ENCODE measurements at regions not wholly inside any gene's neighbourhood (a gene's known extent, or its start where the extent isn't known, plus 50 kb on each side); places are given as distances from the start of the nearest gene placed in this dataset.

DNA sequence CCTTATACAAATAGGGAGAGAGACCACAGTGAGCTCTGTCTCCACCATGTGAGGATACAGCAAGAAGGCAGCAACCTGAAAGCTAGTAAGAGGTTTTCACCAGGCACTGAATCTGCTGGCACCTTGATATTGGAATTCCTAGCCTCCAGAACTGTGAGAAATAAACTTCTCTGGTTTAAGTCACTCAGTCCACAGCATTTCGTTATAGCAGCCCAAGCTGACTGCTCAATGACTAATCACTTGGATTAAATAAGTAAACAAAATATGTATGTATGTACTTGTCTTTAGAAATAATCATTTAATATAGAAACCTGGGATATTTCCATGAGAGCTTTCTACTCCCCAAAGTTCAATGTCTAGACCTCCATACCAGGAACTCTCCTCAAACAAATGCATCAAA, 162.0 kb downstream of the IMPG2 start:
- Histone ChIP-seq H3K9me2 (replicated peaks; ENCODE audit: low read length) (0 out of 2 replicates have a peak, but pooled peaks cover 2% of the 10 kb centered on the region), H2AFZ (ENCODE audit: low read length) (no peak overlapping the region), H3K79me2 (ENCODE audit: low read length) (no peaks in the 10 kb centered on the region), H3K36me3 (ENCODE audit: low read depth, low read length) (no peaks in the 10 kb centered on the region), H3K9ac (ENCODE audit: low read length) (no peak overlapping the region), H3F3A (ENCODE audit: low read length, unreplicated experiment) (no peaks in the 10 kb centered on the region), H3K27ac (ENCODE audit: low read length) (no peak overlapping the region), H3K4me3 (ENCODE audit: low read length) (no peak overlapping the region), H3K27me3 (ENCODE audit: low read length) (no peaks in the 10 kb centered on the region), H4K20me1 (ENCODE audit: low read length) (no peaks in the 10 kb centered on the region), H3K9me3 (ENCODE audit: low read length) (no peaks in the 10 kb centered on the region), H3K4me2 (ENCODE audit: low read length) (no peak overlapping the region), H3K4me1 (ENCODE audit: insufficient read depth, low read length) (peaks cover 8% of the 10 kb centered on the region; the same call in 1 of the 2 replicates)
- intact Hi-C loops (cut with micrococcal nuclease), result no loop called here
- peak; percentile 65 for ATAC-seq
- DNase-seq, result peak; percentile 53
- BruUV-seq (replicated peaks), result no TSS peak
- TF ChIP-seq EZH2 (IDR thresholded peaks at IDR 0.05; ENCODE audit: low read length, unreplicated experiment), result no peak
- TF ChIP-seq, protein P1, sequence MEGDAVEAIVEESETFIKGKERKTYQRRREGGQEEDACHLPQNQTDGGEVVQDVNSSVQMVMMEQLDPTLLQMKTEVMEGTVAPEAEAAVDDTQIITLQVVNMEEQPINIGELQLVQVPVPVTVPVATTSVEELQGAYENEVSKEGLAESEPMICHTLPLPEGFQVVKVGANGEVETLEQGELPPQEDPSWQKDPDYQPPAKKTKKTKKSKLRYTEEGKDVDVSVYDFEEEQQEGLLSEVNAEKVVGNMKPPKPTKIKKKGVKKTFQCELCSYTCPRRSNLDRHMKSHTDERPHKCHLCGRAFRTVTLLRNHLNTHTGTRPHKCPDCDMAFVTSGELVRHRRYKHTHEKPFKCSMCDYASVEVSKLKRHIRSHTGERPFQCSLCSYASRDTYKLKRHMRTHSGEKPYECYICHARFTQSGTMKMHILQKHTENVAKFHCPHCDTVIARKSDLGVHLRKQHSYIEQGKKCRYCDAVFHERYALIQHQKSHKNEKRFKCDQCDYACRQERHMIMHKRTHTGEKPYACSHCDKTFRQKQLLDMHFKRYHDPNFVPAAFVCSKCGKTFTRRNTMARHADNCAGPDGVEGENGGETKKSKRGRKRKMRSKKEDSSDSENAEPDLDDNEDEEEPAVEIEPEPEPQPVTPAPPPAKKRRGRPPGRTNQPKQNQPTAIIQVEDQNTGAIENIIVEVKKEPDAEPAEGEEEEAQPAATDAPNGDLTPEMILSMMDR (conservative IDR thresholded peaks at IDR 0.05; ENCODE audit: low read depth, low read length), result no peak
- TF ChIP-seq EZH2phosphoT487 (IDR thresholded peaks at IDR 0.05; ENCODE audit: borderline replicate concordance, low read length), result no peak
- ChIA-PET POLR2A (ENCODE audit: unreplicated experiment) (interaction anchor here (0.6 kb wide), 1 partner anchor 49 kb away, joined by 5 read pairs; no protein-coding TSS in a partner anchor), CTCF (no interaction called here)

DNA sequence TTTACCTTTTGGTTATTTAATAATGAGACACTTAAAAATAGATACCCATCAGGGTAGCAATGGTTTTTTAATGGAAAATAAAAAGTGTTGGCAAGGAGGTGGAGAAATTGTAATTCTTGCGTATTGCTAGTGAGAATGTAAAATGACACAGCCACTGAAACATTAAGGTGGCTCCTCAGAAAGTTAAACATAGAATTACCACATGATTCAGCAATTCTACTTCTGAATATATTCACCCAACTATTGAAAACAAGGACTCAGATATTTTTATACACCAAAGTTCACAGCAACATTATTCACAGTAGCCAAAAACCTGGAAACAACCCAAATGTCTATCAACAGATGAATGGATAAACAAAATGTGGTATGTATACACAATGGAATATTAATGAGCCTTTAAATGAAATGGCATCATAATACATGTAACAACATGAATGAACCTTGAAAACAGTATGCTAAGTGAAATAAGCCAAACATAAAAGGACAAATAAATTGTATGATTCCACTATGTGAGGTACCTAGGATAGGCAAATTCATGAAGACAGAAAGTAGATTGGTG, 163.5 kb downstream of the IMPG2 start:
- H3K27ac ChIP-seq (ENCODE audit: low read length), result no peak overlapping the region
- BruUV-seq (replicated peaks), result no TSS peak
- H3K36me3 ChIP-seq (ENCODE audit: low read depth, low read length), result no peaks in the 10 kb centered on the region
- H3K9me2 ChIP-seq (replicated peaks; ENCODE audit: low read length), result 0 out of 2 replicates have a peak, but pooled peaks cover 2% of the 10 kb centered on the region
- ChIA-PET POLR2A (ENCODE audit: unreplicated experiment) (no interaction called here), CTCF (no interaction called here)
- no peaks in the 10 kb centered on the region for H3K79me2 ChIP-seq (ENCODE audit: low read length)
- no peak for DNase-seq
- no peak overlapping the region for H2AFZ ChIP-seq (ENCODE audit: low read length)
- no peaks in the 10 kb centered on the region for H4K20me1 ChIP-seq (ENCODE audit: low read length)
- no peak for ATAC-seq
- H3K27me3 ChIP-seq (ENCODE audit: low read length), result no peaks in the 10 kb centered on the region
- peaks cover 8% of the 10 kb centered on the region; the same call in 1 of the 2 replicates for H3K4me1 ChIP-seq (ENCODE audit: insufficient read depth, low read length)
- no peaks in the 10 kb centered on the region for H3F3A ChIP-seq (ENCODE audit: low read length, unreplicated experiment)
- H3K4me2 ChIP-seq (ENCODE audit: low read length), result no peak overlapping the region
- intact Hi-C loops (cut with micrococcal nuclease), result loop anchor here (1.0 kb wide), 1 partner anchor 282 kb away; no protein-coding TSS in a partner anchor
- H3K9me3 ChIP-seq (ENCODE audit: low read length), result no peaks in the 10 kb centered on the region
- no peak overlapping the region for H3K9ac ChIP-seq (ENCODE audit: low read length)
- H3K4me3 ChIP-seq (ENCODE audit: low read length), result no peak overlapping the region
- TF ChIP-seq, protein P1 (conservative IDR thresholded peaks at IDR 0.05; ENCODE audit: low read depth, low read length), result no peak
- TF ChIP-seq EZH2 (IDR thresholded peaks at IDR 0.05; ENCODE audit: low read length, unreplicated experiment), result no peak
- TF ChIP-seq EZH2phosphoT487 (IDR thresholded peaks at IDR 0.05; ENCODE audit: borderline replicate concordance, low read length), result no peak

DNA sequence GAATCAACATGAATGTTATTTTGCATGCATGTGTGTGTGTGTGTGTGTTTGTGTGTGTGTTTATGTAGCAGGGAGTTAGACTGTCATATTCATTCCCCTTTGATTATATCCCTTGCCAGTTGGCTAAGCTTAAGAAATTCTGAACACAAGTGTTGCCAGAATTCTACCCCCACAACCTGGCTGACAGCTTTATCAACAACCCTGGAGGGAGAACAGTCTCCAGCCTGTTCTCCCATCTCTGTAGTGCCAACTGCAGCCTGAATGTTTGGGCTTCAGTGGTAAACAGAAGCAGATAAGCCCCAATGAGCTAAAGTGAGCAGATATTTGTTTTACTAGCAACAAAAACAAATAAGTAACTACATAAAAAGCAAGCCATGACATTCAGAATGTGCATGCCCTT, 162.6 kb upstream of the ABI3BP start:
- Histone ChIP-seq H3K9ac (ENCODE audit: low read length) (no peak overlapping the region), H3K27ac (ENCODE audit: low read length) (no peak overlapping the region), H3K4me2 (ENCODE audit: low read length) (no peak overlapping the region), H3K9me3 (ENCODE audit: low read length) (no peaks in the 10 kb centered on the region), H3K79me2 (ENCODE audit: low read length) (no peaks in the 10 kb centered on the region), H3K4me1 (ENCODE audit: insufficient read depth, low read length) (peaks cover 8% of the 10 kb centered on the region; the same call in 1 of the 2 replicates), H3K27me3 (ENCODE audit: low read length) (no peaks in the 10 kb centered on the region), H3K36me3 (ENCODE audit: low read depth, low read length) (no peaks in the 10 kb centered on the region), H2AFZ (ENCODE audit: low read length) (no peak overlapping the region), H3K9me2 (replicated peaks; ENCODE audit: low read length) (0 out of 2 replicates have a peak, but pooled peaks cover 2% of the 10 kb centered on the region), H3K4me3 (ENCODE audit: low read length) (no peak overlapping the region), H3F3A (ENCODE audit: low read length, unreplicated experiment) (no peaks in the 10 kb centered on the region), H4K20me1 (ENCODE audit: low read length) (no peaks in the 10 kb centered on the region)
- POLR2A ChIA-PET (ENCODE audit: unreplicated experiment), result no interaction called here
- no peak for ATAC-seq
- CTCF ChIA-PET, result no interaction called here
- BruUV-seq (replicated peaks), result no TSS peak
- intact Hi-C loops (cut with micrococcal nuclease), result no loop called here
- TF ChIP-seq EZH2 (IDR thresholded peaks at IDR 0.05; ENCODE audit: low read length, unreplicated experiment), result no peak
- TF ChIP-seq, protein P1 (conservative IDR thresholded peaks at IDR 0.05; ENCODE audit: low read depth, low read length), result no peak
- no peak for TF ChIP-seq EZH2phosphoT487 (IDR thresholded peaks at IDR 0.05; ENCODE audit: borderline replicate concordance, low read length)
- DNase-seq, result no peak

Data from PC-3 (cell line).